ENCODE measurements at regions not wholly inside any gene's neighbourhood (a gene's known extent, or its start where the extent isn't known, plus 50 kb on each side); places are given as distances from the start of the nearest gene placed in this dataset.

GRCh38 chr7:35548291-35548690, 146.6 kb downstream of the HERPUD2 start:
- no peak for DNase-seq
- Histone ChIP-seq H4K8ac (ENCODE audit: low read depth in 2 of 2, low read length in 2 of 2) (no peak overlapping the region), H2BK20ac (ENCODE audit: low read depth, low read length) (no peak overlapping the region), H3K79me1 (ENCODE audit: low read depth in 1 of 2, low read length in 2 of 2) (no peaks in the 10 kb centered on the region), H3K14ac (replicated peaks; ENCODE audit: low read depth, low read length) (no peak overlapping the region), H3K36me3 (ENCODE audit: control insufficient read depth, insufficient read depth, low read length) (no peaks in the 10 kb centered on the region), H4K91ac (ENCODE audit: insufficient read depth, low read depth, low read length) (no peak overlapping the region), H3K27ac (ENCODE audit: insufficient read depth, low read length) (no peak overlapping the region), H3K4me1 (ENCODE audit: control insufficient read depth, insufficient read depth, low read length) (no peaks in the 10 kb centered on the region), H3K4ac (ENCODE audit: low read depth, low read length) (no peak overlapping the region), H3K18ac (ENCODE audit: low read depth, low read length) (no peak overlapping the region), H3K56ac (ENCODE audit: extremely low read depth, insufficient read depth, low read length) (no peak overlapping the region), H2BK15ac (ENCODE audit: low read depth, low read length) (no peak overlapping the region), H3K4me3 (ENCODE audit: insufficient read depth, low read depth, low read length) (no peak overlapping the region), H3K9me1 (ENCODE audit: insufficient read depth, low read length) (no peaks in the 10 kb centered on the region), H2AK5ac (ENCODE audit: low read depth, low read length) (no peak overlapping the region), H4K20me1 (ENCODE audit: insufficient read depth, low read length) (no peaks in the 10 kb centered on the region), H2BK5ac (ENCODE audit: low read depth, low read length, poor library complexity, severe bottlenecking) (no peak overlapping the region), H3K23ac (ENCODE audit: low read depth, low read length) (no peak overlapping the region), H2AK9ac (replicated peaks; ENCODE audit: low read depth, low read length, poor library complexity) (no peak overlapping the region), H3K9ac (ENCODE audit: low read depth, low read length) (no peak overlapping the region), H3K4me2 (ENCODE audit: low read depth, low read length) (no peak overlapping the region), H2AFZ (replicated peaks; ENCODE audit: low read length, poor library complexity) (no peak overlapping the region), H4K5ac (ENCODE audit: low read depth, low read length) (no peak overlapping the region), H3K27me3 (ENCODE audit: control insufficient read depth, insufficient read depth, low read length) (peaks cover 43% of the 10 kb centered on the region), H2BK120ac (ENCODE audit: low read depth, low read length) (no peak overlapping the region), H3K9me3 (ENCODE audit: control insufficient read depth, insufficient read depth, low read length) (no peaks in the 10 kb centered on the region)
- no CpG with 5 or more reads among the region's 4 CpGs for WGBS, 2 experiments (ENCODE audit: extremely low coverage in 2 of 2, insufficient read length in 1 of 2)
- BruUV-seq (replicated peaks) = no TSS peak
- in situ Hi-C loops (cut with MboI; ENCODE audit: low sequenced_read_pairs) (loop anchor here (25.0 kb wide), 1 partner anchor 486 kb away; no protein-coding TSS in a partner anchor), dilution Hi-C loops (cut with HindIII; ENCODE audit: low sequenced_read_pairs, unreplicated experiment) (no loop called here), intact Hi-C loops (cut with micrococcal nuclease) (no loop called here)
- TF ChIP-seq NFE2L2 (IDR thresholded peaks at IDR 0.05; ENCODE audit: low read depth, low read length) = no peak
- no peak for TF ChIP-seq FOS (IDR thresholded peaks at IDR 0.05; ENCODE audit: low read depth, low read length)
- TF ChIP-seq CEBPB (IDR thresholded peaks at IDR 0.05; ENCODE audit: low read depth, low read length) = no peak
- TF ChIP-seq CHD1 (IDR thresholded peaks at IDR 0.05; ENCODE audit: low read depth, low read length) = no peak
- TF ChIP-seq ELK1 (IDR thresholded peaks at IDR 0.05; ENCODE audit: borderline replicate concordance, low read depth, low read length) = no peak
- no peak for TF ChIP-seq MAZ (IDR thresholded peaks at IDR 0.05; ENCODE audit: borderline replicate concordance, low read depth, low read length)
- no peak for TF ChIP-seq RCOR1 (IDR thresholded peaks at IDR 0.05; ENCODE audit: insufficient replicate concordance, low read length)
- TF ChIP-seq BHLHE40 (IDR thresholded peaks at IDR 0.05; ENCODE audit: low read depth, low read length) = no peak
- no peak for TF ChIP-seq CTCF (conservative IDR thresholded peaks at IDR 0.05; ENCODE audit: low read depth, low read length)
- no peak for TF ChIP-seq RFX5 (IDR thresholded peaks at IDR 0.05; ENCODE audit: low read depth, low read length)
- TF ChIP-seq POLR2A (IDR thresholded peaks at IDR 0.05; ENCODE audit: low read depth, low read length) = no peak
- no peak for TF ChIP-seq RAD21 (IDR thresholded peaks at IDR 0.05; ENCODE audit: low read length)
- TF ChIP-seq MAFK (IDR thresholded peaks at IDR 0.05; ENCODE audit: low read depth, low read length) = no peak
- TF ChIP-seq USF2 (IDR thresholded peaks at IDR 0.05; ENCODE audit: low read depth, low read length) = no peak
- TF ChIP-seq SMC3 (IDR thresholded peaks at IDR 0.05; ENCODE audit: low read depth, low read length) = no peak
- CTCF ChIA-PET = no interaction called here
- POLR2A ChIA-PET (ENCODE audit: unreplicated experiment) = no interaction called here
- no peak for ATAC-seq (ENCODE audit: low read depth)

All from IMR-90 (cell line).